ENCODE measurements at regions not wholly inside any gene's neighbourhood (a gene's known extent, or its start where the extent isn't known, plus 50 kb on each side); places are given as distances from the start of the nearest gene placed in this dataset.

GRCh38 chr18:10060841-10061240, 147.0 kb downstream of the VAPA start:
- no peak for TF ChIP-seq POLR2AphosphoS5 (IDR thresholded peaks at IDR 0.05; ENCODE audit: insufficient read depth in 1 of 2, low read depth in 1 of 2)
- TF ChIP-seq CTCF (IDR thresholded peaks at IDR 0.05) = no peak
